Heart left ventricle (tissue), 13 donors: ENCODE measurements at regions not wholly inside any gene's neighbourhood (a gene's known extent, or its start where the extent isn't known, plus 50 kb on each side); places are given as distances from the start of the nearest gene placed in this dataset.

Source experiments
- POLR2A ChIP-seq, 2 donors: fragments of 450-650 bp; IDR thresholded peaks; one replicate each; pipeline ENCODE4 v1.6.1; 2017; ENCODE audit warnings: antibody characterized with exemption in 2 of 2, mild to moderate bottlenecking in 2 of 2, moderate library complexity in 2 of 2
- TF ChIP-seq, protein P1 (sequence below), 12 donors: fragments of 200-600 bp; sonication (generic) in 4 of 12; IDR thresholded peaks; one replicate each; pipeline versions ENCODE4 v1.5.0 to v1.8.0; 2018 to 2022; ENCODE audit warnings: antibody characterized with exemption in 12 of 12, mild to moderate bottlenecking in 5 of 12
- donor health status: ischemic (EF 13 %, LVEDD 7.1; RV severe dilation, severe dysfunction).
- donor health status: DM: no; HTN: yes; CAD: no.
- donor health status: DM: no; HTN: no; CAD: no.
- donor health status: ischemic (EF 25% LVEDD 6.9; RV normal size, moderate dysfunction).
- donor health status: ischemic (EF 25% LVEDD 5.7; RV mildly dilated, moderate dysfunction).
- donor health status: ischemic (EF 35%, LVEDD 5.7; RV mildly dilated, moderate dysfunction).
- donor health status: nonischemic (EF 11% LVEDD 7.7; RV severe dilation, severe dysfunction).
- donor health status: DM: yes; HTN: yes; CAD: no.
- donor health status: PGD.
- donor health status: ischemic (EF 29% LVEDD 5.4; RV normal size, mild dysfunction).
- donor health status: nonischemic (EF 23%, LVEDD 6.1; RV moderate dilation, normal function).

DNA sequence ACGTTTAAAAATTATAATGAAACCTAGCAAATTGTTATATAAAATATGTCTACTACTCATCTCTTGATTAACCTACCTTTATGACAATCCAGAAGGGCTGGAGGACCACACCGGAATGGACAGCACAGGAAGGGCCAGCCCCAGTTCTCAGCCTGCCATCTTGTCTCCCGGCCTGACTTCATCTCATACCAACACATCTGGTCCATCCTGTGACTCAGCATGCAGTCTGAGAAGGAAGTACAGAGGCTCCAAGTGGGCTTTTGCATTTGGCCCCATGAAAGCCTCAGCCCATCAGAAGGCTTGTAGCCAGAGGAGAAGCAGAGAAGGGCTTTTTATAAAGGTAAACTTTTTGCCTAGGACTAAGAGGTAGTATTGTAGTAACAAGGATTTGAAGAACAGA is 436.6 kb downstream of the MRPL39 start:
- no peak for TF ChIP-seq POLR2A (IDR thresholded peaks at IDR 0.05)
- TF ChIP-seq, protein P1, sequence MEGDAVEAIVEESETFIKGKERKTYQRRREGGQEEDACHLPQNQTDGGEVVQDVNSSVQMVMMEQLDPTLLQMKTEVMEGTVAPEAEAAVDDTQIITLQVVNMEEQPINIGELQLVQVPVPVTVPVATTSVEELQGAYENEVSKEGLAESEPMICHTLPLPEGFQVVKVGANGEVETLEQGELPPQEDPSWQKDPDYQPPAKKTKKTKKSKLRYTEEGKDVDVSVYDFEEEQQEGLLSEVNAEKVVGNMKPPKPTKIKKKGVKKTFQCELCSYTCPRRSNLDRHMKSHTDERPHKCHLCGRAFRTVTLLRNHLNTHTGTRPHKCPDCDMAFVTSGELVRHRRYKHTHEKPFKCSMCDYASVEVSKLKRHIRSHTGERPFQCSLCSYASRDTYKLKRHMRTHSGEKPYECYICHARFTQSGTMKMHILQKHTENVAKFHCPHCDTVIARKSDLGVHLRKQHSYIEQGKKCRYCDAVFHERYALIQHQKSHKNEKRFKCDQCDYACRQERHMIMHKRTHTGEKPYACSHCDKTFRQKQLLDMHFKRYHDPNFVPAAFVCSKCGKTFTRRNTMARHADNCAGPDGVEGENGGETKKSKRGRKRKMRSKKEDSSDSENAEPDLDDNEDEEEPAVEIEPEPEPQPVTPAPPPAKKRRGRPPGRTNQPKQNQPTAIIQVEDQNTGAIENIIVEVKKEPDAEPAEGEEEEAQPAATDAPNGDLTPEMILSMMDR (IDR thresholded peaks at IDR 0.05) = no peak
